ENCODE measurements at regions not wholly inside any gene's neighbourhood (a gene's known extent, or its start where the extent isn't known, plus 50 kb on each side); places are given as distances from the start of the nearest gene placed in this dataset.
A peak's percentile ranks its signal among the peaks of the same experiment; 100 is the strongest.
"Not testable (repeated sequence)": the region's sequence is repeated elsewhere in the genome, so short reads cannot be mapped to it uniquely, and the experiment has no call there.

DNA sequence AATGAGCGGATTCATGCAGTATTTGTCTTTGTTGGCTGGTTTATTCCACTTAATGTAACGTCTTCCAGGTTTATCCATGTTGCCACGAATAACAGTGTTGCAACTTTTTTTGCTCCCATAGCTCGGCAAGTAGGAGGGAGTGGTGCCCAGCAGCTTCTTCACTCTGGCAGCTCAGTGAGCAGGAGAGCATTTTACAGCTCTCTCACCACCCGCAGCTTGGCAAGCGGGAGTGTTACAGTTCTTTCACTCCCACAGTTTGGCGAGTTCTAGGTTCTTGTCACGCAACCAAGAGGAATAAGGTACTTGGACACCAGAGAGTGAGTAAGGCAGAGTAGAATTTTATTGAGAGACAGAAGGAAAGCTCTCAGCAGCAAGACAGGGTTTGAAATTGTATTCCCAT is 935.2 kb downstream of the TBL1XR1 start:
- no peak for DNase-seq (ENCODE audit: low read depth in 4 of 4, low spot score in 2 of 4)

DNA sequence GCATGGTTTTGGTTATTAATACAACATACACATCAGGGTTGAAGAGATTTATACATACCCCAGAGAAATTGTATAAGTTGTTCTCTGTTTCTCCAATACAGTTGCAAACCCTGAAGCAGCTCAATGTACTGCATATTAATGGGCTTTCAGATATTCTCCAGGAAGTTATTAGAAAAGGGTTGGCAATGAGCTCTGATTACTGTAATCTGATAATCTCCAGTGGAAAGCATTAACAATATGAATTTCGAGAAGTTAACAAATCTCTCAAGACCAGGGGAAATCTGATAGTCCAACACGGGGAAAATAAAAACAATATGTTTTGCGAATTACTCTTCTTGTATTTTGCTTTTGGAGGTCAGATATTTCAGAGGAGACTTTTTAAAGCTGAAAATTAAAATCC is 950.1 kb downstream of the TBL1XR1 start:
- DNase-seq (ENCODE audit: low read depth in 4 of 4, low spot score in 2 of 4) = no peak

GRCh38 chr3:176219970-176220369 is 977.3 kb downstream of the TBL1XR1 start:
- no peak for DNase-seq (ENCODE audit: low read depth in 4 of 4, low spot score in 2 of 4)

- DNase-seq (ENCODE audit: low read depth in 4 of 4, low spot score in 2 of 4) = no peak
Observed at GRCh38 chr3:176214758-176215157, 982.5 kb downstream of the TBL1XR1 start.

GRCh38 chr3:176213314-176213713 is 984.0 kb downstream of the TBL1XR1 start:
- DNase-seq (ENCODE audit: low read depth in 4 of 4, low spot score in 2 of 4) = not testable (repeated sequence)

GRCh38 chr3:176208915-176209314 is 988.4 kb downstream of the TBL1XR1 start:
- DNase-seq (ENCODE audit: low read depth in 4 of 4, low spot score in 2 of 4) = no peak

GRCh38 chr3:176208283-176208682 is 989.0 kb downstream of the TBL1XR1 start:
- DNase-seq (ENCODE audit: low read depth in 4 of 4, low spot score in 2 of 4) = no peak

GRCh38 chr3:176206809-176207208 is 990.5 kb downstream of the TBL1XR1 start:
- no peak for DNase-seq (ENCODE audit: low read depth in 4 of 4, low spot score in 2 of 4)

- DNase-seq (ENCODE audit: low read depth in 4 of 4, low spot score in 2 of 4) = no peak
Observed at GRCh38 chr3:176202652-176203051, 994.6 kb downstream of the TBL1XR1 start.

- DNase-seq (ENCODE audit: low read depth in 4 of 4, low spot score in 2 of 4) = peak in 1 of 4 donors; percentile 2
Observed at GRCh38 chr3:176193032-176193730, 1004.1 kb downstream of the TBL1XR1 start.

GRCh38 chr3:176190755-176191154 is 1006.5 kb downstream of the TBL1XR1 start:
- no peak for DNase-seq (ENCODE audit: low read depth in 4 of 4, low spot score in 2 of 4)

DNA sequence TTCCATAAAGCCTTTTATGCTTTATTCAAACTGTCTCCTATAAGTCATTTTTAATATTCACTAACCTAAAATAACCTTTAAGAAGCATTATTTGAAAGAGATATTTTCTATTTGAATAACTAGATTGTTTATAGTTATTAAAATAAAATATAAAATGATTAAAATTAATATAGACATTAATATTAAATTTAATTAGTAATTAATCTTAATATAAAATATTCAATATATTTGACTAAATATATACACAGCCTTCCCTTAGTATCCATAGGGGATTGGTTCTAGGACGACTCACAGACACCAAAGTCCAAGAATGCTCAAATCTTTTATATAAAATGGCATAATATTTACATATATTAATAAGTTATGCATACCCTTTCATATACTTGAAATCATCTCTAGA is 1014.1 kb downstream of the TBL1XR1 start:
- DNase-seq (ENCODE audit: low read depth in 4 of 4, low spot score in 2 of 4) = no peak

GRCh38 chr3:176174060-176174459 is 1023.2 kb downstream of the TBL1XR1 start:
- no peak for DNase-seq (ENCODE audit: low read depth in 4 of 4, low spot score in 2 of 4)

DNA sequence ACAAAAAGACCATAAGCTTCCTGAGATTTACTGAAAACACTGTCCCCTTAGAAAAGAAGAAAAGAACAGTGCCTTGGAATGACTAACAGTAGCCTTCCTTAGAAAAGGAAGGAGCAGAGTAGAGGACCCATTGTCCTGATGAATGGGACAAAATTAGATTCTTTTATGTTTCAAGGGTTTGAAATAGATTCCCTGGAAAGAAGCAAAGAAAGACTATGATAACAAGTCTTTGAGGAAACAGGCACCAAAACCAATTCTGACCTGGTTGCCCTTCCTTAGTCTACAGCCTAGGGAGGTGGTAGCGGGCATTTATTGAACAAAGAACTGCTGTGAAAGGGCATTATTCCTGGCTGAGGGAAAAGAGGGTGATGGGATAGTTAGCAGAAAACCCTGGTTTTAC is 1024.8 kb downstream of the TBL1XR1 start:
- no peak for DNase-seq (ENCODE audit: low read depth in 4 of 4, low spot score in 2 of 4)

DNA sequence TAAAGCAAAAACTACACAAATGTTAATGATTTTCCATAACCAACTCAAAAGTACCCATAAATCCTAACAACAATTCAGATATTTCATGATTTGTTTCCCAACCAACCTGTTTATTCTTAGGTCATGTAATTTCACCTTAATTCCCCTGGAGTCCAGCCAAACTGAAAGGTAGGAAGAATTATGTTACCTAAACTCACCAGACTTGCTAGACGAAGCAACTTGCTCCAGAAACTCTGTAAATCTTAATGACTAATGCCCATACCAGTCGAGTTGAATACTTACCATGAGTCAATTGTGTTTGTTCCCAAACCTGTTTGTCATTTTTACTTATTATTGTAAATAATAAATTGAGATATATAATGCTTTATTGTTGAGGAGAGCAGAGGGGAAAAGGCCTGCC is 1030.0 kb downstream of the TBL1XR1 start:
- peak in 2 of 4 donors; percentile 4 to 13 for DNase-seq (ENCODE audit: low read depth in 4 of 4, low spot score in 2 of 4)

DNA sequence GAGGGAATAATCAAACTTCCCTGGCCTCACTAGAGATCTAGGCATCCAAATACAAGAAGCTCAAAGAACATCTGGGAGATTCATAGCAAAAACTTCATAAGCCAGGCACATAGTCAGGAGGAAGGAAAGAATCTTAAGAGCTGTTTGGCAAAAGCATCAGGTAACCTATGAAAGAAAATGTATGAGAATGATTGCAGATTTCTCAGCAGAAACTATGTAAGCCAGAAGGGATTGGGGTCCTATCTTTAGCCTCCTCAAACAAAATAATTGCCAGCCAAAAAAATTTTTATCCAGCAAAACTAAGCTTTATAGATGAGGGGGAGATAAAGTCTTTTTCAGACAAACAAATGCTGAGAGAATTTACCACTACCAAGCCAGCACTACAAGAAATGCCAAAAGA is 1036.3 kb downstream of the TBL1XR1 start:
- no peak for DNase-seq (ENCODE audit: low read depth in 4 of 4, low spot score in 2 of 4)

DNA sequence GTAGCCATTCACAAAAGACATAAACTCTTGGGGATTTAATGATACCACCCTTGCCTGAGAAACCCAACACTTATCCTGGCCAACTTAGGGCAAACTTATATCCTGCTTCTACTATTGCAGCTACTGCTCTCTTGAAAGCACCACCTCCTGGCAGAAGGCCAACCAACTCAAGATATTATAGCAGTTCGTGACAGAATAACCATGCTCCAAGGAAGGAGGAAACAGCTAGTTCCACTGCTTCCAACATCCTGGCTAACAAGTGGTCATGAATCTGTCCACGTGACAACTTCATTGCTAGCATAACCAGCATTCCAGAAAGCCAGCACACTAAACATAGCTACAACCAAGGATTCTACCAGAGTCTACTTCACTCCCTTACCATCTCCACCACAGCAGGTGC is 1037.5 kb downstream of the TBL1XR1 start:
- no peak for DNase-seq (ENCODE audit: low read depth in 4 of 4, low spot score in 2 of 4)

- DNase-seq (ENCODE audit: low read depth in 4 of 4, low spot score in 2 of 4) = no peak
Observed at GRCh38 chr3:176155012-176155411, 1042.3 kb downstream of the TBL1XR1 start.

DNA sequence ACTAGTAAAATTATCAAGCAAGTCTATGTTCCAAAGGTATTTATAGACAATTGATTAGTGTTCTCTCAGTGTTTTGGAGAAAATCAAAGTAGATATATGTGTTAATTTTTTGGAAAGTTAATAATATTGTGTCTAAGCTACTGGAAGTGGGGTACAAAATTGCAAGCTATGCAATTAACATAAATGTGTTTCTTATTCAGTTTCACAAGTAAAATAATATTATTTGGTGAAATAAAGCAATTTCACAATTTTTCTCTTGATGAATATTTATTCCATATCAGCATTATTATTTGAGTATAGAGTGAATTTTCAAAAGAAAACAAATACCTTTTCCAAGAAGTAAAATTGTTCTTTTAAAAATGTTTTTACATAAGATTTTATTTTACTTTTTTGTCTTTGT is 1047.7 kb downstream of the TBL1XR1 start:
- no peak for DNase-seq (ENCODE audit: low read depth in 4 of 4, low spot score in 2 of 4)

GRCh38 chr3:176147251-176147650 is 1050.0 kb downstream of the TBL1XR1 start:
- DNase-seq (ENCODE audit: low read depth in 4 of 4, low spot score in 2 of 4) = no peak

GRCh38 chr3:176141837-176142236 is 1055.4 kb downstream of the TBL1XR1 start:
- no peak for DNase-seq (ENCODE audit: low read depth in 4 of 4, low spot score in 2 of 4)

DNA sequence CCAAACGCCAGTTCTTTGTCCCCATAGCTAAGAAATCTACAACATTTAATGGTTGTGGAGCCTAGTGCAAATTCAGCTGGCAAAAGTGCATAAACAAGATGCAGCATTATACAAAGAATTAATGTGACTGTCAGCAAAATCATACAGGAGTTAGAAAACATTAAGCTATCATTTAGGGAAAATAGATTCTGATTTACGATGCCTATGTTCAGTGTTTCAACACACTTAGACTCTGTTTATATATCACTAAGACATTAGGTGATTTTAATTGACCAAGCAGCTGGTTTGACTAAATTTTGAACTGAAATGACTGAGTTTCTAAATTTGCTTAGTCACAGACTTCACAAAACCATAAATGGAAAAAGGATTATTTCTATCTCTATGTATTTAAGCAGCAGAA is 1076.8 kb downstream of the TBL1XR1 start:
- DNase-seq (ENCODE audit: low read depth in 4 of 4, low spot score in 2 of 4) = no peak

GRCh38 chr3:176119826-176120225 is 1077.5 kb downstream of the TBL1XR1 start:
- no peak for DNase-seq (ENCODE audit: low read depth in 4 of 4, low spot score in 2 of 4)

Measured in left renal cortex interstitium (tissue), 4 donors.